Panc1 (cell line): ENCODE measurements at regions not wholly inside any gene's neighbourhood (a gene's known extent, or its start where the extent isn't known, plus 50 kb on each side); places are given as distances from the start of the nearest gene placed in this dataset.

Experiments
- CTCF ChIP-seq: fragments of 450-650 bp; IDR thresholded peaks from 2 replicates; pipeline ENCODE4 v1.5.1; 2017; ENCODE audit warnings: mild to moderate bottlenecking
- POLR2AphosphoS5 ChIP-seq: IDR thresholded peaks from 2 replicates; pipeline ENCODE4 v1.6.1; 2012; ENCODE audit warnings: mild to moderate bottlenecking, low read depth, low read length, moderate library complexity
- REST ChIP-seq, 2 experiments: IDR thresholded peaks; 2 replicates each; pipeline ENCODE4 v1.6.1; 2011 to 2012; ENCODE audit warnings: low read depth in 2 of 2, control low read depth in 1 of 2, low read length in 1 of 2, mild to moderate bottlenecking in 1 of 2, moderate library complexity in 1 of 2; ENCODE audit not compliant: insufficient read depth in 1 of 2
- SIN3A ChIP-seq: IDR thresholded peaks from 2 replicates; pipeline ENCODE4 v1.6.1; 2012; ENCODE audit warnings: low read depth, mild to moderate bottlenecking, low read length, moderate library complexity, borderline replicate concordance; ENCODE audit not compliant: insufficient read depth
- TCF7L2 ChIP-seq: IDR thresholded peaks from 2 replicates; pipeline ENCODE4 v1.6.1; 2011; ENCODE audit warnings: mild to moderate bottlenecking, low read depth, low read length, inconsistent platforms

GRCh38 chr18:2218101-2218500, 353.2 kb downstream of the METTL4 start:
- TF ChIP-seq POLR2AphosphoS5 (no peak), REST (IDR thresholded peaks at IDR 0.05; ENCODE audit: insufficient read depth in 1 of 2, low read depth in 2 of 2, low read length in 1 of 2) (no peak), CTCF (no peak), SIN3A (no peak), TCF7L2 (no peak)
